ENCODE measurements at regions not wholly inside any gene's neighbourhood (a gene's known extent, or its start where the extent isn't known, plus 50 kb on each side); places are given as distances from the start of the nearest gene placed in this dataset.

DNA sequence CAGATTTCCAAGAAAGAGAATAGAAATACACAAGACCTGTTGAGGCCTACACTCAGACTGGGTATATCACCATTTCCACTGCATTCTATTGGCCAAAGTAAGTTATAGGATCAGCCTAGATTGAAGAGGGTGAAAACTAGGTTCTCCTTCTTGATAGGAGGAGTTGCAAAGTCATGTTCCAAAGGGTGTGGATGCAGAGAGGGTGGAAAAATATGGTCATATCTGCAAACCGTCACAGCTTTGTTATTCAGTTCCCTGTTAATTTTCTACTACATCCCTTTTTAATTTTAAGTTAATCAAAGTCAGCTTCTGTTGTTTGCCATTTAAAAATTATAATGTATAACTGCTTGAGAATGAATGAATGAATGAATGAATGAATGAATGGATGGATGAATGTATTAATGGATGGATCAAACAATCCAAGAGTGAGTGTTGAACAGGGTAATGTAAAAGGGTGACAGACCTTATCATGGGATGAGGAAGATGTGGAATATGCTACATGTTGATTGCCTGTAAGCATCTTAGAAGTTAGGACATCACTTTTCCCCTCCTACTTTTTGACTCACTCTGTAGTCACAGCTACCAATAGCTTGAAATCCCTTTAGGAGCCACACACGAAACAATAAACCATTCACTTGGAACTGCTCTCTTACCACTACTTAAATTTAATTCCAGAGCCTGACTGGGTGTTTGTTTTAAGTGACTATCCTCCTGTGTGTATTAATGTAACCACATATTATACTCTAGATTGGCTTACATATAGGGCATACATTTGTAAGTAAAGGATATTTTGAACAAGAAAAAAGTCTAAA, 121.5 kb downstream of the CCDC34 start:
- H3K23ac ChIP-seq (ENCODE audit: low read length) = no peak overlapping the region
- H3K27me3 ChIP-seq (ENCODE audit: insufficient read depth, low read length, poor library complexity) = no peaks in the 10 kb centered on the region
- H2BK5ac ChIP-seq (ENCODE audit: low read length) = no peak overlapping the region
- WGBS (ENCODE audit: extremely low coverage, insufficient coverage, low lambda C conversion rate) = no CpG with 5 or more reads among the region's 2 CpGs
- H3K18ac ChIP-seq (ENCODE audit: low read length) = no peak overlapping the region
- H3K4me3 ChIP-seq (ENCODE audit: low read length) = no peak overlapping the region
- no peak overlapping the region for H3K4me2 ChIP-seq (ENCODE audit: low read length)
- H2BK15ac ChIP-seq (replicated peaks; ENCODE audit: low read depth) = no peak overlapping the region
- peak overlapping the region; percentile 68 for H2BK120ac ChIP-seq (ENCODE audit: low read depth, low read length)
- H4K5ac ChIP-seq (ENCODE audit: low read length) = no peak overlapping the region
- H3K27ac ChIP-seq (ENCODE audit: low read depth, low read length) = no peak overlapping the region
- no peak overlapping the region for H2AK5ac ChIP-seq (ENCODE audit: low read length)
- no peak overlapping the region for H3K9ac ChIP-seq (ENCODE audit: low read length)
- H3K79me2 ChIP-seq (ENCODE audit: control insufficient read depth, insufficient read depth, low read length) = no peaks in the 10 kb centered on the region
- peak overlapping the region; percentile 79 for H3K4ac ChIP-seq (ENCODE audit: low read depth, low read length)
- H3K4me1 ChIP-seq (ENCODE audit: control insufficient read depth, low read depth, low read length) = peaks cover 7% of the 10 kb centered on the region
- no peaks in the 10 kb centered on the region for H3K79me1 ChIP-seq (ENCODE audit: low read length)
- H4K8ac ChIP-seq (ENCODE audit: low read depth, low read length) = no peak overlapping the region
- H3K56ac ChIP-seq (ENCODE audit: low read length) = no peak overlapping the region
- DNase-seq = peak; percentile 12
- no peaks in the 10 kb centered on the region for H3K36me3 ChIP-seq (ENCODE audit: control insufficient read depth, insufficient read depth, low read length)

GRCh38 chr11:27239305-27239942, 123.6 kb downstream of the CCDC34 start:
- Histone ChIP-seq H2BK120ac (ENCODE audit: low read depth, low read length) (no peak overlapping the region), H3K18ac (ENCODE audit: low read length) (no peak overlapping the region), H3K27me3 (ENCODE audit: insufficient read depth, low read length, poor library complexity) (no peaks in the 10 kb centered on the region), H3K4ac (ENCODE audit: low read depth, low read length) (no peak overlapping the region), H3K79me1 (ENCODE audit: low read length) (no peaks in the 10 kb centered on the region), H3K4me2 (ENCODE audit: low read length) (no peak overlapping the region), H3K23ac (ENCODE audit: low read length) (no peak overlapping the region), H3K4me1 (ENCODE audit: control insufficient read depth, low read depth, low read length) (peaks cover 7% of the 10 kb centered on the region), H2BK15ac (replicated peaks; ENCODE audit: low read depth) (no peak overlapping the region), H3K36me3 (ENCODE audit: control insufficient read depth, insufficient read depth, low read length) (no peaks in the 10 kb centered on the region), H2BK5ac (ENCODE audit: low read length) (no peak overlapping the region), H3K9ac (ENCODE audit: low read length) (no peak overlapping the region), H3K56ac (ENCODE audit: low read length) (no peak overlapping the region), H3K4me3 (ENCODE audit: low read length) (no peak overlapping the region), H4K8ac (ENCODE audit: low read depth, low read length) (no peak overlapping the region), H2AK5ac (ENCODE audit: low read length) (no peak overlapping the region), H3K79me2 (ENCODE audit: control insufficient read depth, insufficient read depth, low read length) (no peaks in the 10 kb centered on the region), H3K27ac (ENCODE audit: low read depth, low read length) (no peak overlapping the region), H4K5ac (ENCODE audit: low read length) (no peak overlapping the region)
- no CpG with 5 or more reads among the region's 7 CpGs for WGBS (ENCODE audit: extremely low coverage, insufficient coverage, low lambda C conversion rate)
- no peak for DNase-seq

DNA sequence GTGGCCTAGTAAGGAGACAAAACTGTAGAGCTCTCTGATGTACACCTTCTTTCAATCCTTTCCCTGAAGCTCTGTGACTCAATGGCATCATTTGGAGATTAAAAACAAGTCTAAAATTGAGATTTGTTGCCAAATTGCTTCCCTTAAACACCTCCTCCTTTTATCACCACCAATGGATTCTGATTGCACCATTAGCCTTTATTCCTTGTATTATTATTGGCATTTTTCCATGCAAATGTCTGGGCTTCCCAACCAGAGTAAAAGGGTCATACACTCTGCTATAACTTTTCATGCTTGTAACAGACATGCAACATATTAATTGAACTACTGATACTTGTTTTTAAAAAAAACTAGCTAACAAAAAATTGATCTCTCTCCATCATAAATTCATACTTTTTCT, 124.2 kb downstream of the CCDC34 start:
- H3K23ac ChIP-seq (ENCODE audit: low read length) = no peak overlapping the region
- no peak overlapping the region for H4K8ac ChIP-seq (ENCODE audit: low read depth, low read length)
- no peak overlapping the region for H3K18ac ChIP-seq (ENCODE audit: low read length)
- no peak overlapping the region for H3K4me2 ChIP-seq (ENCODE audit: low read length)
- H3K4ac ChIP-seq (ENCODE audit: low read depth, low read length) = no peak overlapping the region
- no peaks in the 10 kb centered on the region for H3K79me2 ChIP-seq (ENCODE audit: control insufficient read depth, insufficient read depth, low read length)
- no peak overlapping the region for H2BK120ac ChIP-seq (ENCODE audit: low read depth, low read length)
- DNase-seq = no peak
- H3K4me3 ChIP-seq (ENCODE audit: low read length) = no peak overlapping the region
- no peak overlapping the region for H2BK15ac ChIP-seq (replicated peaks; ENCODE audit: low read depth)
- peaks cover 7% of the 10 kb centered on the region for H3K4me1 ChIP-seq (ENCODE audit: control insufficient read depth, low read depth, low read length)
- no peaks in the 10 kb centered on the region for H3K79me1 ChIP-seq (ENCODE audit: low read length)
- no peak overlapping the region for H2BK5ac ChIP-seq (ENCODE audit: low read length)
- H3K27me3 ChIP-seq (ENCODE audit: insufficient read depth, low read length, poor library complexity) = no peaks in the 10 kb centered on the region
- no peak overlapping the region for H2AK5ac ChIP-seq (ENCODE audit: low read length)
- H3K27ac ChIP-seq (ENCODE audit: low read depth, low read length) = no peak overlapping the region
- no peaks in the 10 kb centered on the region for H3K36me3 ChIP-seq (ENCODE audit: control insufficient read depth, insufficient read depth, low read length)
- no peak overlapping the region for H3K9ac ChIP-seq (ENCODE audit: low read length)
- no peak overlapping the region for H3K56ac ChIP-seq (ENCODE audit: low read length)
- H4K5ac ChIP-seq (ENCODE audit: low read length) = no peak overlapping the region

GRCh38 chr11:27237643-27238042, 125.4 kb downstream of the CCDC34 start:
- Histone ChIP-seq H3K4me3 (ENCODE audit: low read length) (no peak overlapping the region), H4K8ac (ENCODE audit: low read depth, low read length) (no peak overlapping the region), H3K18ac (ENCODE audit: low read length) (no peak overlapping the region), H3K4me2 (ENCODE audit: low read length) (no peak overlapping the region), H3K79me2 (ENCODE audit: control insufficient read depth, insufficient read depth, low read length) (no peaks in the 10 kb centered on the region), H3K79me1 (ENCODE audit: low read length) (no peaks in the 10 kb centered on the region), H2BK5ac (ENCODE audit: low read length) (no peak overlapping the region), H3K4ac (ENCODE audit: low read depth, low read length) (no peak overlapping the region), H3K23ac (ENCODE audit: low read length) (no peak overlapping the region), H3K27me3 (ENCODE audit: insufficient read depth, low read length, poor library complexity) (no peaks in the 10 kb centered on the region), H3K9ac (ENCODE audit: low read length) (no peak overlapping the region), H2AK5ac (ENCODE audit: low read length) (no peak overlapping the region), H3K36me3 (ENCODE audit: control insufficient read depth, insufficient read depth, low read length) (no peaks in the 10 kb centered on the region), H2BK120ac (ENCODE audit: low read depth, low read length) (no peak overlapping the region), H4K5ac (ENCODE audit: low read length) (no peak overlapping the region), H3K56ac (ENCODE audit: low read length) (no peak overlapping the region), H3K27ac (ENCODE audit: low read depth, low read length) (no peak overlapping the region), H2BK15ac (replicated peaks; ENCODE audit: low read depth) (peak overlapping the region; percentile 21), H3K4me1 (ENCODE audit: control insufficient read depth, low read depth, low read length) (peaks cover 2% of the 10 kb centered on the region)
- peak; percentile 34 for DNase-seq

- H3K4me1 ChIP-seq (ENCODE audit: control insufficient read depth, low read depth, low read length) = peaks cover 2% of the 10 kb centered on the region
- H4K8ac ChIP-seq (ENCODE audit: low read depth, low read length) = no peak overlapping the region
- no peaks in the 10 kb centered on the region for H3K27me3 ChIP-seq (ENCODE audit: insufficient read depth, low read length, poor library complexity)
- H3K36me3 ChIP-seq (ENCODE audit: control insufficient read depth, insufficient read depth, low read length) = no peaks in the 10 kb centered on the region
- H3K18ac ChIP-seq (ENCODE audit: low read length) = no peak overlapping the region
- no peak overlapping the region for H3K56ac ChIP-seq (ENCODE audit: low read length)
- H3K79me1 ChIP-seq (ENCODE audit: low read length) = no peaks in the 10 kb centered on the region
- no peak for DNase-seq
- H2BK15ac ChIP-seq (replicated peaks; ENCODE audit: low read depth) = no peak overlapping the region
- no peak overlapping the region for H3K4me3 ChIP-seq (ENCODE audit: low read length)
- H3K4me2 ChIP-seq (ENCODE audit: low read length) = no peak overlapping the region
- H3K79me2 ChIP-seq (ENCODE audit: control insufficient read depth, insufficient read depth, low read length) = no peaks in the 10 kb centered on the region
- H2AK5ac ChIP-seq (ENCODE audit: low read length) = no peak overlapping the region
- H4K5ac ChIP-seq (ENCODE audit: low read length) = no peak overlapping the region
- no peak overlapping the region for H2BK120ac ChIP-seq (ENCODE audit: low read depth, low read length)
- no peak overlapping the region for H3K4ac ChIP-seq (ENCODE audit: low read depth, low read length)
- H2BK5ac ChIP-seq (ENCODE audit: low read length) = no peak overlapping the region
- H3K23ac ChIP-seq (ENCODE audit: low read length) = no peak overlapping the region
- no peak overlapping the region for H3K9ac ChIP-seq (ENCODE audit: low read length)
- no CpG with 5 or more reads among the region's 2 CpGs for WGBS (ENCODE audit: extremely low coverage, insufficient coverage, low lambda C conversion rate)
- H3K27ac ChIP-seq (ENCODE audit: low read depth, low read length) = no peak overlapping the region
These were observed 128.1 kb downstream of the CCDC34 start for GRCh38 chr11:27234961-27235360.

All from mesendoderm (in vitro differentiated cells).